Activated B cell treated with CpG ODN at 0.5 μM for 24 hours (primary cell): ENCODE measurements at regions not wholly inside any gene's neighbourhood (a gene's known extent, or its start where the extent isn't known, plus 50 kb on each side); places are given as distances from the start of the nearest gene placed in this dataset.
"Not testable (repeated sequence)": the region's sequence is repeated elsewhere in the genome, so short reads cannot be mapped to it uniquely, and the experiment has no call there.

Source experiments
- ATAC-seq: fragments of 200-7000 bp; cut with Tn5 transposase; one replicate; pipeline ENCODE4 v1.10.0; 2021; ENCODE audit warnings: low read depth, mild to moderate bottlenecking, moderate library complexity
- CTCF ChIA-PET: fragments of 350-600 bp; sonication (Branson Sonifier 250); formaldehyde crosslinking; loops from one replicate; lab custom pipeline; 2021; ENCODE audit warnings: antibody characterized with exemption; lab: Charles Lee
- POLR2A ChIA-PET: fragments of 350-600 bp; sonication (Branson Sonifier 250); formaldehyde crosslinking; loops from one replicate; lab custom pipeline; 2021; ENCODE audit warnings: antibody characterized with exemption; lab: Charles Lee
- DNase-seq: peaks from one replicate; pipeline ENCODE4 v3.0.0; 2022
- H3K27ac Mint-ChIP-seq: one replicate; pipeline ENCODE4 v1.8.0; 2020; ENCODE audit warnings: mixed read lengths
- H3K27me3 Mint-ChIP-seq: one replicate; pipeline ENCODE4 v1.8.0; 2021; ENCODE audit warnings: mixed read lengths
- H3K36me3 Mint-ChIP-seq: one replicate; pipeline ENCODE4 v1.8.0; 2021; ENCODE audit warnings: low read depth, mixed read lengths
- H3K4me1 Mint-ChIP-seq: one replicate; pipeline ENCODE4 v1.8.0; 2021; ENCODE audit warnings: mixed read lengths
- H3K4me3 Mint-ChIP-seq: one replicate; pipeline ENCODE4 v1.8.0; 2020; ENCODE audit warnings: mild to moderate bottlenecking, mixed read lengths
- H3K9me3 Mint-ChIP-seq: one replicate; pipeline ENCODE4 v1.8.0; 2020; ENCODE audit warnings: mixed read lengths
- CTCF ChIP-seq: fragments of 200-600 bp; IDR thresholded peaks from one replicate; pipeline ENCODE4 v1.8.0; 2022; ENCODE audit warnings: antibody characterized with exemption, mild to moderate bottlenecking
- intact Hi-C: fragments of 100-400 bp; cut with micrococcal nuclease; formaldehyde crosslinking; loops from one replicate; pipeline ENCODE4 v1.15.1; 2024

- intact Hi-C loops = no loop called here
- TF ChIP-seq CTCF = no peak
- ATAC-seq = no peak
- H3K36me3 Mint-ChIP-seq = no peaks in the 10 kb centered on the region
- peaks cover 3% of the 10 kb centered on the region for H3K9me3 Mint-ChIP-seq
- DNase-seq = no peak
- no peaks in the 10 kb centered on the region for H3K4me1 Mint-ChIP-seq
- ChIA-PET CTCF (no interaction called here), POLR2A (no interaction called here)
- H3K27ac Mint-ChIP-seq = no peak overlapping the region
- no peak overlapping the region for H3K4me3 Mint-ChIP-seq
- no peaks in the 10 kb centered on the region for H3K27me3 Mint-ChIP-seq
These were observed 258.8 kb upstream of the NRXN1 start for GRCh38 chr2:51290725-51291124.

DNA sequence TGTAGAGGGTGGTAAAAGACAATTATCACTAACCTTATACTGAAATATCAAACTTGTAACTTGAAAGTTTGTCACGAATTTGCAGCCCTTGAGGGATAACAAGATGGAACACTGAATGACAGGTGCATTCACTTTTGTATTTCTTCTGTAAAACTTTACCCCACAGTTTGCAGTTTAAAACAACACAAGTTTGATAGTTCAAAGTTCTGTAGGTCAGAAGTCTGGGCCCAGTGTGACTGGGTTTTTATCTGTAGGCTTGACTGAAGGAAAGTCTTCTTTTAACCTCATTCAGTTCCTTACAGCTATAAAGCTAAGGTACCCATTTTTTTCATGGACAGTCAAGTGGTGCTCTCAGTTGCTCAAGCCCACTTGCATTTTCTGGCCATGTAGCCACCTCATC lies 257.1 kb upstream of the NRXN1 start:
- no peaks in the 10 kb centered on the region for H3K36me3 Mint-ChIP-seq
- intact Hi-C loops = no loop called here
- H3K4me3 Mint-ChIP-seq = no peak overlapping the region
- TF ChIP-seq CTCF = no peak
- no peak for DNase-seq
- no peaks in the 10 kb centered on the region for H3K27me3 Mint-ChIP-seq
- H3K9me3 Mint-ChIP-seq = peaks cover 4% of the 10 kb centered on the region
- ATAC-seq = no peak
- no peaks in the 10 kb centered on the region for H3K4me1 Mint-ChIP-seq
- POLR2A ChIA-PET = no interaction called here
- H3K27ac Mint-ChIP-seq = no peak overlapping the region
- CTCF ChIA-PET = no interaction called here

- H3K27ac Mint-ChIP-seq = no peak overlapping the region
- no peak for TF ChIP-seq CTCF
- intact Hi-C loops = no loop called here
- no peaks in the 10 kb centered on the region for H3K27me3 Mint-ChIP-seq
- H3K9me3 Mint-ChIP-seq = peaks cover 3% of the 10 kb centered on the region
- no peaks in the 10 kb centered on the region for H3K4me1 Mint-ChIP-seq
- DNase-seq (no peak), ATAC-seq (no peak)
- H3K36me3 Mint-ChIP-seq = no peaks in the 10 kb centered on the region
- POLR2A ChIA-PET = no interaction called here
- no peak overlapping the region for H3K4me3 Mint-ChIP-seq
- CTCF ChIA-PET = no interaction called here
These were observed 236.3 kb upstream of the NRXN1 start for GRCh38 chr2:51268191-51268590.

- H3K4me1 Mint-ChIP-seq = no peaks in the 10 kb centered on the region
- H3K4me3 Mint-ChIP-seq = no peak overlapping the region
- DNase-seq (no peak), ATAC-seq (no peak)
- ChIA-PET CTCF (no interaction called here), POLR2A (no interaction called here)
- H3K36me3 Mint-ChIP-seq = no peaks in the 10 kb centered on the region
- no peak overlapping the region for H3K27ac Mint-ChIP-seq
- intact Hi-C loops = no loop called here
- H3K9me3 Mint-ChIP-seq = peaks cover 3% of the 10 kb centered on the region
- H3K27me3 Mint-ChIP-seq = no peaks in the 10 kb centered on the region
- no peak for TF ChIP-seq CTCF
These were observed 233.6 kb upstream of the NRXN1 start for GRCh38 chr2:51265539-51265938.

DNA sequence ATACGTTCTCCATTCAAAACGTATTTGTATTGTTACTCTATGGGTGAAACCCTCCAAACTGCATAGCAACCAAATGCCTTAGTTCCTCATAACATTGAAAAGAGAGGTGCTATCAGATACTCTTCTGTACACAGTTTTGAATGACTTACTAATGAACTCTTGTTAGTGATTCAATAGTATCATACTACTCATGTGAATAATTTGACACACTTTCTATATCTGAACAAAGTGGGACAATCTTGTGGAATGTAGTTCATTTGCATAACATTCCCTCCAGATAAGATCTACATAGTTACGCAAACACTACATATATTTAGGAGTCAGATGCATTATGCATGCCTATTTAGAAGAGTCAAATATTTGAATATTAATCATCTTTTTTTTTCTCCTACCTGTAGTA lies 232.0 kb upstream of the NRXN1 start:
- DNase-seq (no peak), ATAC-seq (no peak)
- no peak for TF ChIP-seq CTCF
- Mint-ChIP-seq H3K4me3 (no peak overlapping the region), H3K36me3 (no peaks in the 10 kb centered on the region), H3K4me1 (no peaks in the 10 kb centered on the region), H3K27me3 (no peaks in the 10 kb centered on the region), H3K9me3 (no peaks in the 10 kb centered on the region), H3K27ac (no peak overlapping the region)
- ChIA-PET POLR2A (no interaction called here), CTCF (no interaction called here)
- intact Hi-C loops = no loop called here

GRCh38 chr2:51263101-51263500 lies 231.2 kb upstream of the NRXN1 start:
- H3K27ac Mint-ChIP-seq, H3K36me3 Mint-ChIP-seq, H3K9me3 Mint-ChIP-seq, H3K4me3 Mint-ChIP-seq, H3K27me3 Mint-ChIP-seq, ATAC-seq, H3K4me1 Mint-ChIP-seq, DNase-seq, POLR2A ChIA-PET, intact Hi-C loops, CTCF ChIA-PET: not testable (repeated sequence)
